Stimulated activated CD8-positive, alpha-beta memory T cell treated with anti-CD3 and anti-CD28 coated beads, Interleukin-7, amount 100 ng/mL, for 24 hours (primary cell): ENCODE measurements at regions not wholly inside any gene's neighbourhood (a gene's known extent, or its start where the extent isn't known, plus 50 kb on each side); places are given as distances from the start of the nearest gene placed in this dataset.

Experiments
- DNase-seq: peaks from one replicate; pipeline ENCODE4 v3.0.0-alpha.2; 2020; ENCODE audit warnings: low read depth

DNA sequence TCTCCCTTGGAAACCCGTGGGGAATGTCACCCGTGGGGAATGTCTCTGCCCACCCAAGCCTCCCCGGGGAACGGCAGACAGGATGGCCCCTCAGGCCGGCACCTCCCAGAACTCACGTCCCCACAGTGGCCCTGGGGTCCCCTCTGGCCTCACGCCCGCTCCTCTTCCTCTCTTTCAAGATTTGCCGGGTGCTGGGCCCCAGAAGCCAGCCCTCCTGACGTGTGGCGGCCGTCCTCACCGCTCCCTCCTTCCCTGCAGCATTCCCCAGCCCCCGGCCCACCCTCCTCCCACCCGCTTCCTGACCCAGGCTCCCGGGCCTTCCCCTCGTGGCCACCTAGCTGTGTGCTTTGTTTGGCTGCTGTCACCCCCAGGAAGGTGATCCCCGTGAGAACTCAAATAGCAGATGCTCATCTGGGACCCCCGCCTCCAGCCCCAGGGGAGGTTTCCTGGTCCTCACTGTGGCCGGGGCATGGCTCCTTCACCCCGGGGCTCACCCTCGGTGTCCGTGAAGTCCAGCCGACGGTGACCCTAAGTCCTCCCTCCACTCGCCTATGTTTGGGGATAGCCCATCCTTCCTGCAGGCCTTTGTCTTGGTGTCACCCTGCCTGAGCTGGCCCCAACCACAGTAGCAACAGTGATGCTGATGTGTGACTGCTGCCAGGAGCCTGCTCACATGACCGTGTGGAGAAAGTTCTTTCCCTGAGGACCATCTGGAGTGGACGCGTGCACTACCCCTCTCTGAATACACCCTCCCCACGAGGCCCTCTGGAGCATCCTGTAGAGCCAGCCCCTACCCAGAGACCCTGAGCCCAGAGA is 163.3 kb upstream of the IER5L start:
- no peak for DNase-seq

DNA sequence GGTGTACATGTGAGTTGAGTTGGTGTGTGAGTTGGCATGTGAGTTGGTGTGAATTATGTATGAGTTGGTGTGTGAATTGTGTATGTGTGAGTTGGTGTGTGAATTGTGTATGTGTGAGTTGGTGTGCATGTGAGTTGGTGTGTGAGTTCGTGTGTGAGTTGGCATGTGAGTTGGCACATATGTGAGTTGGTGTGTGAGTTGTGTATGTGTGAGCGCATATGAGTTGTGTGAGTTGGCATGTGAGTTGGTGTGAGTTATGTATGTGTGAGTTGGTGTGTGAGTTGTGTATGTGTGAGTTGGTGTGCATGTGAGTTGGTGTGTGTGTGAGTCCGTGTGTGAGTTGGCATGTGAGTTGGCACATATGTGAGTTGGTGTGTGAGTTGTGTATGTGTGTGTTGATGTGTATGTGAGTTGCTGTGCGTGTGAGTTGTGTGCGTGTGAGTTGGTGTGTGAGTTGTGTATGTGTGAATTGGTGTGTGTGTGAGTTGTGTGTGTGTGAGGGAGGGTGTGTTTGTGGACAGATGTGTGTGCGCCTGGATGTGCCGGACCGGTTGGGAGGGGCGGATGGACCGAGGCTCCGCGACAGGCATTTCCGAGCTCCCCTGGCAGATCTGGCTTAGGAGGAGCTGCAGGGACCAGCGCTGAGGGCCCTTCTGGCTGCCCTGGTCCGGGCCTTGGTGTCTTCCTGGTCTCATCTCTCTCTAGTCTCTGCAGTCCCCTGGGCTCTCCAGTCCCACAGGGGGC is 162.5 kb upstream of the IER5L start:
- no peak for DNase-seq

DNA sequence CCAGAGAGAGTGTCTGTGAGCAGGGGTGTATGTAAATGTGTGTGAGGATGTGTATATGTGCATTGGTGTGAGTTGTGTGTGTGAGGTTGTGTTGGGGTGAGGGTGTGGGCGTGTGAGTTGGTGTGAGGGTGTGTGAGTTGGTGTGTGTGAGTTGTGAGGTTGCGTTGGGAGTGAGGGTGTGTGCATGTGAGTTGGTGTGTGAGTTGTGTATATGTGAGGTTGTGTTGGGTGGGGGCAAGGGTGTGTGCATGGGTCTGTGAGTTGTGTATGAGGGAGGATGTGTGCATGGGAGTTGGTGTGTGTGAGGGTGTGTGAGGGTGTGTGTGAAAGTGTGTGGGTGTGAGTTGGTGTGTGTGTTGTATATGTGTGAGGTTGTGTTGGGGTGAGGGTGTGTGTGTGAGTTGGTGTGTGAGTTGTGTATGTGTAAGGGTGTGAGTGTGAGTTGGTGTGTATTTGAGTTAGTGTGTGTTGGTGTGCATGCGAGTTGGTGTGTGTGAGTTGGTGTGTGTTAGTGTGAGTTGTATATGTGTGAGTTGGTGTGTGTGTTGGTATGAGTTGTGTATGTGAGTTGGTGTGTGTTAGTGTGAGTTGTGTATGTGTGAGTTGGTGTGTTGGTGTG is 161.6 kb upstream of the IER5L start:
- no peak for DNase-seq

DNA sequence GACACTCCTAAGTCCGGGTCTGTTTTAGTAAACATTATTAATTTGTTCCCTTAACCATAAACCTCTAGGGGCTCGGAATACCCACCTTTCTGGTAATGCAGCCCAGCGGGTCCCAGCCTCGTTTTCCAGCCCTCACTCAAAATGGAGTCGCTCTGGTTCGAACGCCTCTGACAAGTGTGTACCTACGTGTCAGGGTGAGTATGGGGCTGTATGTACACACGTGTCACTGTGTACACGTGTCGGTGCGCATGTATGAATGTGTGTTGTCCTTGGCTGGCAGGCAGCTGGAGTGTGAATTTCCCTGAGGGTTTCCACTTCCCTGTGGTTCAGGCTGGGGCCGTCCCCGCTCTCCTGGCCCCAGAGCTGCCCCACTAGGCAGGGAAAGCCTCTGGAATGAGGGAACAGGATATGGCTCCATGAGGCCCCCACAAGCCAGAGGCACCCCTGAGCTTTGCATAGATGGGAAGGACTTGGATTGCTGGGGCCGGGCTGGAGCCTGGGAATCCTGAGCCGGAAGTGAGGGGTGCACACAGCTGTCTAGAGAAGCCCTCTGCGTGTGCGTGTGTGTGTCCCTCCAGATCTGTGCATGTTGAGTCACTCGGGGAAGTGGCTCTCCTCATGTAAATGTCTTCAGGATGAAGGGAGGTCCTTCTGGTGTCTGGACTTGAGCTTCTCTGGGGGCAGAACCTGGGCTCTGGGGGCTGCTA is 160.8 kb upstream of the IER5L start:
- DNase-seq, result no peak

DNA sequence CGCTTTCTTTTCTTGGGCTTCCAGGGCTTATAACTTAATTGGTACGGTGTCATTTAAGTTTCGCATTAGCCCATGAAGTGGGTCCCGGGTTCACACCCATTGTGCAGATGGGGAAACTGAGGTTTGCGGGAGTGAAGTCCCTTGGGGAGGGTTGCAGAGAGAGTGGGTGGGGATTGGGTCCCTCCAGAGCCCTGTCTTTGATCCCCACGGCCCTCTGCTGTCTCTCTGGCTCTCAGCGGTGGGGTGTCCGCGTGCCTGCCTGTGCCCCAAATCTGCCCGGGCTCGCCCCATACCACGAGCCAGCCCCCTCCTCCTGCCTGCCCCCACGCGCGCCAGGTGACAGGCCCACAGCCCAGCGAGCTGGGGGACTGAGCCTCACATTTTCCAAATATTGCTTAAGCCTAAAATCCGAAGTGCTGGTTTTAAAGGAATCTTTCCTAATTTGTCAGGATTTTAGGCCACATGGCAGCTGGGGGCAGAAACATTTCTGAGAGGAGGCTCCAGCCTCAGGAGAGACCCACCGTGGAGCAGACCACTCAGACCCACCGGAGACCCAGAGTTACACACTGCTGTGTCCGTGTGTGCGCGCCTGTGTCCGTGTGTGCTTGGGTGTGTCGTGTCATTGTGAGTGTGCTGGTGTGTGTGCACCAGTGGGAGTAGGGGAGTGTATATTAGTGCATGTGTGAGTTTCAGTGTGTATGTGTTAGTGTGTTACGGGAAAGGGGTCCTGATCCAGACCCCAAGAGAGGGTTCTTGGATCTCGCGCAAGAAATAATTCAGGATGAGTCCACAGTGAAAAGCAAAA is 159.5 kb upstream of the IER5L start:
- DNase-seq, result no peak

DNA sequence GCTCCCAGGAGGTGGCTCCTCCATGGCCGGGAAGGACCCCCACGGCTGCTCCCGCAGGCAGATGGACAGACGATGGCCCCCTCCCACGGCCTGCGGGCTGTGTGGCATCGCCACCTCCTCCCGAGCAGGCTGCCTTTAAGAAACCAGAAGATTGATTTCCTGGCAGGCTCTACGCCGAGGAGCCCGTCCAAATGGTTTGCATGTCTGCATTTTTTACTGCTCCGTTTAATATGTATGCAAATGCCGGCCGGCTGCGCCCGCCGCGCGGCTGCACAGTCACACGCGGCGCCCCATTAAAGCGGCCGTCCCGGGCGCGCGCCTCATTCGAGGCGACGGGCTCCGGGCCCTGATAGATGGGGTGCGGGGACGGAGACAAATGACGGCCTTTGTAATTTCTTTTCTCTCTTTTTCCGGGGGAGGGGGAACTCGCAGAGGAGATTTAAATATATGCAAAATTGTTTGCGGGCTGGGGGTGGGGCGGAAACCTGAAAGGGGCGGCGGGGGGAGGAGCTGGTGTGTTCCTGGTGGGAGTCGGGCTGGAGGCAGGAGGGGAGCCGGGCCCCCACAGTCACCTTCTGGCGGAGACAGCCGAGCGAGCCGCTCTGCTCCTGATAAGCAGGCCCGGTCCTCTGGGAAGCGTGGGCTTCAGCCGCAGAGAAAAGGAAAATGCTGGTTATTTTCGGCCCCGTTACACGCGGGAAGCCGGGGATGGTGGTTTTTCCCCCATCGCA is 158.7 kb upstream of the IER5L start:
- no peak for DNase-seq

DNA sequence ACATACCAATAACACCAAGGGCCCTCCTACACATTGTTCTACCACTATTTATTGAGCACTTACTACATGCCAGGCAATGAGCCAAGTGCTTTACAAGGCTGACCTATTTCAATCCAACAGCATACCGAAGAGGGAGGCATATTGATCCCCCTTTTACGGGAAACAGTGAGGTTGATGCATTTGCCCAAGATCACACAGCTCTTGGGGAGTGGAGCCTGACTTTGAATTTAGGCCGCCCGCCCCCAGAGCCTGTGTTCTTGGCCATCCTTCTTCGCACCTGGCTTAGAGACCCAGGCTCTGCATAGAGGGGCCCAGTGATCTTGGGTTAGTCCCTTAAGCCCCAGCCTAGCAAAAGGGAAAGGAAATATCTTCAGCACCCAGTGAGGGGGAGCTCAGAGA is 158.1 kb upstream of the IER5L start:
- DNase-seq, result no peak

DNA sequence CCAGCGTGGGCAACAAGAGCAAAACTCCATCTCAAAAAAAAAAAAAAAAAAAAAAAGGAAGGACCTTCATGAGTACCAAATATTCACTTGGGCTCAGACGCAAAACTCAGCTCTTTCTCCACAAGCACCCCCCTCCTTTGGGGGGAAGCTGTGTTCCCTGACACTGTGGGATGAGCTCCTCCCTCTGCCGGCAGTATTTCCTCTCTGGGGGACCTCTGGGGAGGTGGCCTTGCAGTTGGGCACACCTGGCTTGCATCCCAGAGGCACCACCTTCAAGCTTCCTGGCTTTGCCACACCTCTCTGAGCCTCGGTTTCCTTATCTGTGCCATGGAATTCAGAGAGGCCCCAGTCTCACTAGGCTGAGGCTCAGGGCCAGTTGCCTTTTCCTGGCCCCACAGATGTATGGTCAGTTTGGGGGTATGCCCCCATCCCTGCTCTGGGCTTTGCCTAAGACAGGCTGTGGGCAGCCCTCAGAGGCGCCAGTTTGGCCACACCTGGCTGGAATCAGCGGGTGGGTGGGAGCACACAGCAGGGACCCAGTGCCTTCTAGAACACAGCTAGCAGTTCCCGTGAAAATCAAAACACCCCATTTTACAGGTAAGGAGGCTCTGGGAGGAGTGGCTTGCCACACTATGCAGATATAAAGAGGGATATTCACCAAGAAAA is 157.5 kb upstream of the IER5L start:
- DNase-seq, result no peak

DNA sequence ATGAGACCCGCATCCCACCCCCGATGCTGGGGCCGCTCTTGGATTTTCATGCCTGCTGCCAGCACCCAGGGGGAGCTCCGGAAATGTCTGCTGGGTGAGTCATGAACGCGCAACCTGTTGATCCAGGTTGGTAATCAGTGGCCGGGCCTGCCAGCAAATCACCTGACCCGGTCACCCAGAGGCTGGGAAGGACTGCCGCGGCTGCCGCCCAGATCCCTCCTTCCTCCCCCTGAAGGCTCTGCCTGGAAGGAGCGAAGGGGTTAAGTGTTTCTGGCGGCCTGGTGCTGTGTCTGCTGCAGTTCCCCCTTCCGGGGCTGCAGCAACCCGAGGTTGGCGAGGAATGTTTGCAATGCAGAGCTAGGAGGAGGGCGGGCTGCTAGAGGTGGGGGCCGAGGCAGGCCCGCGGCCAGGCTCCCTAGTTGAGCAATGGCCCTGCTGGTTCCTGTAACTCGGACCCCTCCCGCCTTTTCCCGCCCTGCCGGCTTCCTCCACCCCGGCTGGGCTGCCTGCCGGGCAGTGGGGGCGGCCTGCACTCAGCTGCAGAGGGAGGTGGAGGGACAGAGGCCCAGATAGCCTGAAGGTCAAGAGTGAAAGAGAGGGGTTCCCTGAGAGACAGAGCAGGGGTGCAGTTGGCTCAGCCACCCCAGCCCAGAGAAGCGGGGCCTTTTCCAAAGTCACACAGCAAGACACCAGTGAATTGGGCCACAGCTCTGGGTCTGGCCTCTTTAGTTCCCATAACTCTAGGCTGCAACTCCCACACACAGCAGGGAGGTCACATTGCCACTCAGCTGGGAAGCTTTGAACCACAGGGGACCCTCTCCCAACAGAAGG is 156.3 kb upstream of the IER5L start:
- no peak for DNase-seq

DNA sequence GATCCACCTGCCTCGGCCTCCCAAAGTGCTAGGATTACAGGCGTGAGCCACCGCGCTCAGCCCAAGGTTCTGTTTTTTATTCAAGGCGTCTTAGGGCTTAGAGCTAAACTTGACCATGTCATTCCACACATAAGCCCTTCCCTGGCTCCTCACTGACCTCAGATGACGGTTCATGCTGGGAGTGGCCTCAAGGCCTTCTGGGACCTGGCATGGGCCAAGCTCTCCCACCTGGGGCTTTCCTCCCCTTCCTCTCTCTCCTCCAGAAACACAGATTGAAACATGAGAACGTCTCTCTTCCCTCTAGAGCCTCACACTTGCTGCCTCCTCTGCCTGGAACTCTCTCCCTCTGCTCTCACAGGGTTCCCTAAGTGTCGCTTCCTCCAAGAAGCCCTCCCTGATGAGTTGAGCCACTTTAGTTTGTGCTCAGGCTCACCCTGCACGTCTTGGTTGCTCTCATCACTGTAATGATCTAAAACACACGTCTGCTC is 155.6 kb upstream of the IER5L start:
- no peak for DNase-seq

DNA sequence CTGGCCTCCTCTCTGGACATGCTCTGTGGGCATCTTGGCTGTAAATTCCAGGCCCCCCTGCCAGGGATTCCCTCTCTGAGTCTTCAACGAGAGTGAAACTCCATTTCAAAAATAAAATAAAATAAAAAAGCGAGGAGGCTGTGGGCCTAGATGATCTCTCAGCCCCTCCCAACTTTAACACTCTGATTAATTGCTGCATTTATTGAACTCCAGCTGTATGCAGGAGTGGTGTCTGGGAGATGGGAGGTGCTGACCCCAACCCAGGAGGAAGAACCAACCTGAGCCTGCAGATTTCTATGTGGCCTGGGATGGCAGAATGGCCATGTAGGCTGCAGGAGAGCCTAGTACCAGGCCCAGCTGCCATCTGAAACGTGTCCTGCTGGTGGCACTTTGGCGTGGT is 154.5 kb upstream of the IER5L start:
- DNase-seq, result no peak

DNA sequence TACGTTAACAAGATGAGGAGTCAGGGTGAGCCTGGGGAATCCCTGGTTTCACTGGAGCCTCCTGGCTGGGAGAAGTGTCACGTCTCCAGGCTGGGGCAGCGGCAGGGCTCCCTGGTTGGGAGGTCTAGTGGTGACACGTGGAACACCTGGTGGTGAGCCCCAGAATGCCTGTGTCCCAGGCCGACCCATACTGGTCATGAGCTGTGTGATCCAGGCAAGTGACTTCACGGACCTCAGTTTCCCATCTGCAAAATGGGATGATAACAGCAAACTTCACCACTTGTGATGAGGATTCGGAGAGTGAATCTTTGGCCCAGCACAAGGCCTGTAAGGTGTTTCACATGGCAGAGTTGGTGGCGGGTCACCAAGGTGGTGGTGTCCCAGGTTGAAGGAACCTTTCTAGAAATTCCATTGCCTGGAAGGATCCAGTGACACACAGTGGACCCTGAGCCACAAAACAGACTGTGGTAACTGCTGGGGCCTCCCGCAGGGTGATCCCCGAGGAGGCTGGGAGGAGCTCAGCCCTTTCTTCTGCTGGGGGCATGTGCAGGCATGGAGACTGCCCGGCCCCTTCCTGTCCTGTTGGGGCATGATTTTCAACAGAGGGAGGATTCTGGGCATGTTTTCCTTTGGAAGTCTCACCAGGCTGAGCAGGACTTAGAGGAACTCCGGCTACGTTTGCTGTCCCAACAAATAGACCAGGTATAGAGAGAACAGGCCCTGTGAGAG is 153.9 kb upstream of the IER5L start:
- no peak for DNase-seq

DNA sequence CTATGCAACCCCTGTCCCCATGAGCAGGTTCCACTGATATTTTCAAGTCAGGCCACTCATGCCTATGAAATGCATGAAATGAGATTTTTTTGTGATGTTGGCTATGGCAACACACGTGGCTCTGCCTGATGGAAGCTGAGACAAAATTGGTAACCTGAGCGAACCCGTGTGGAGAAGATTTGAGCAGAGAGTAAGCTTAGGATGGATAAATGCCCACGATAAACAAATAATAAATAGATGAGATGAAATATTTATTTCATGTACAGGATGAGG is 153.4 kb upstream of the IER5L start:
- DNase-seq, result no peak

DNA sequence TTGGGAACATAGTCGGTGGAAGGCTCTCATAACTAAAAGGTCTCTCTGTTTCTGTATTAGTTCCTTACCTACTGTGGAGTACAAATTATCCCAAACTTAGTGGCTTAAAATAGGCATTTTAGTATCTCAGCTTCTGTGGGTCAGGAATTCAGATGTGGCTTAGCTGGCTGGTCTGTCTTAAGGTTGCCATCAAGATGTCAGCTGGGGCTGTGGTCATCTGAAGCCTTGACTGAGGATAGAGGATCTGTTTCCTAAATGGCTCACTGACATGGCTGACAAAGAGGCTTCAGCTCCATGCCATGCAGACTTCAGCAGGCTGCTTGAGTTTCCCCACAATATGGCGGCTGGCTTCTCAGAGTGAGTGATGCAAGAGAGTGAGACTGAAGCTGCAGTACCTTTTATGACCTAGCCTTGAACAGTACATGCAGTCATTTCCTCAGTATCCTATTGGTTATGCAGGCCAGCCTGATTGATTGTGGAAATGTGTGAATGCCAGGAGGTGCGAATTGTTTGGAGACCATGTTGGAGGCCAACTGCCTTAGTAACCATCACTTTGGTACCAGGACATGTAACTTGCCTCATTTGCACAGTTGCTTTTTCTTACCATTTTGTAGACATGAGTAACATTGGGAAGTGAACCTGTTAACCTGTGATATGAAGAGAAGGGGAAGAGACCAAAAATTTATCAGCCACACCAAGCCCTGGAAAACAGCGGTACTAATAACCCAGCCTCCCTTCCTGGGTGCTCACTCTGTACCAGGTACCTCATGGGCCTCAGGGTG is 152.8 kb upstream of the IER5L start:
- DNase-seq, result no peak

DNA sequence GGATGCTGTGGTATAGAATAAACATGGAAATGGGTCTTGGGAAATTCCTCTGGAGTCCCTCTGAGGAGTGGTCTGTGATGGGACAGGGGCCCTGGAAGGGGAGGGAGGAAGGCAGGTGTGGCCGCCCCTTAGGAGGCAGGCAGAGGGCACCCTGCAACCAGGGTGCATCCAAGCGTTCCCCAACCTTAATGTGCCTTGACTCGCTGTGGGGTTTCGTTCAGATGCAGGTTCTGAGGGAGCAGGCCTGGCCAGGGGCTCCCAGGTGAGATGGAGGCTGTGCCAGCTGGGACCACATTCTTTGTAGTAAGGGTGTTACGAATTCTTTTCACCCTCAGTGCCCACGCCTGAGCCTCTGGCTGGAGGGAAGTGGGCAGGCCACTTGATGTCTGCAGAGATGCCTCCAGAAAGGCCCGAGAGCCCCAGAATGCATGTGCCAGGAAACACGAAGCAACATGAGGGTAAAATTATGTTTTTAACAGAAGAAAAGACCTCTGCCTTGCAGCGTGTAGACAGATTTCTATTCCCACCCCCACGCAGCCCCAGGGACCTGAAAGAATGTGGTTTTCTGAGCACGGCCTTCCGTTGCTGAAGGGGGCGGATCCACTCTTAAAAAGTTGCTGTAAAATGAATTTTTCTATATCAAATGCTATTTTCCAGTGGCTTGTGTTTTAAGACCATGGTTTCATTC is 150.4 kb upstream of the IER5L start:
- DNase-seq, result no peak

DNA sequence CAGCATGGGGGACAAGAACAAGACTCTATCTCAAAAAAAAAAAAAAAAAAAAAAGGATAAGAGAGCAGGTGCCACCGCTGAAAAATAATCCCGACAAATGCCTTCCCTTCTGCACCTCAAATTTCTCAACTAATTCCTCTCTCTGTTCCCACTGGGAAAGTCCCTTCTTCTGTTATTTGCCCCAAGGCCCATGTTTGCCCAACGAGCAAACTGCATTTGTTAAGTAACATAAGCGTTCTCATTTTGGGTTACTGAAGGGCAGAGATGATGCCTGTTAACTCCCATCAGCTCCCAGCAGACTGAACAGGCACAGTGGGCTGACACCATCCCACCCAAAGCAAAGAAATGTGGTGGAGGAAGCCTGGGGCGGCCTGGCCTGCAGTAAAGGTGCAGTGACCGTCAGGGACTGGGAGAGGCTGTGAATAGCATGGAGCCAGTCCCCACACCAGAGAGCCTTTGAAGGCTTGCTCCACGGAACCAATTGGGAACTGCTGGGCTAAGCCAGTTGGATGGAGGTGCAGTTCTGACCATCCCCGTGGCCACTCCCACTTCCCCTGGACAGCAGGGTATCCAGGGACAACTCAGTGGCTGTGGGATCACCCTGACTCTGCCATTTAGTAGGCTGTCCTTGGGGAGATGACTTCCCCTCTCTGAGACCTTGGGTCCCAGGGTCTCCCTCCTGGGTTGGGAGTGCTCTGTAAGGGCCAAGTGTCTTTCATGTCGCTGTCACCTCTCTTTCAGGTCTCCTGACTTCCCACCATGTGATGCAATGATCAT is 149.7 kb upstream of the IER5L start:
- DNase-seq, result no peak
